ENCODE measurements at regions not wholly inside any gene's neighbourhood (a gene's known extent, or its start where the extent isn't known, plus 50 kb on each side); places are given as distances from the start of the nearest gene placed in this dataset.

DNA sequence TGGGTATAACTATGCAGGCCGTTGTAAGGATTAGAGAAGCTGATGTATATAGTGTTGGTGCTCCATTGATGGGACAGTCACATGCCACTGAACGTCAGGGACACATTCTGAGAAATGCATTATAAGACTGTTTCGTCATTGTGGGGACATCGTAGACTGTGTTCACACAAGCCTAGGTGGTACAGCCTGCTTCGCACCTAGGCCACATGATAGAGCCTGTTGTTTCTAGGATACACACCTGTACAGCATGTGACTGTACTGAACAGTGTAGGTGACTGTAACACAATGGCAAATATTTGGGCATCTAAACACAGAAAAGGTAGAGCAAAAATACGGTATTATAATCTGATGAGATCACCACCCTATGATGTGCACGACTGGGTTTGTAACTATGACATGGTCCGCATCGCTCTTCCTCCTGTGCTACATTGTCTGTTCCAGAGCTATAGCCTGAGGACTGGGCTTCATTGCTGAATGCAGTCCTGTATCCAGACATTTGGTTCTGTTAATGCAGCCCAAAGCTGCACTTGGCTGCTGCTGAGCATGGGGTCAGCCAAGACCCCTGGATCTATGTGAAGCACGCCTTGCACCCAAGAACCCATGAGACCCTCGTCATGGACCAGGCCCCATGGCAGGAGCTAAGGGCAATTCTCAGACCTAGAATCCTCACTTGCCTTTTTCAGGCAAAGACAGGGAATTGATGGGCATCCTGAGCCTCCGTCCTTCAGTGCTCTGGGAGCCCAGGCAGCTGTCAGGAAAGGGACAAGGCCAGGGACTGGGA lies 51.1 kb upstream of the THY1 start:
- no peak for DNase-seq (ENCODE audit: low spot score)

DNA sequence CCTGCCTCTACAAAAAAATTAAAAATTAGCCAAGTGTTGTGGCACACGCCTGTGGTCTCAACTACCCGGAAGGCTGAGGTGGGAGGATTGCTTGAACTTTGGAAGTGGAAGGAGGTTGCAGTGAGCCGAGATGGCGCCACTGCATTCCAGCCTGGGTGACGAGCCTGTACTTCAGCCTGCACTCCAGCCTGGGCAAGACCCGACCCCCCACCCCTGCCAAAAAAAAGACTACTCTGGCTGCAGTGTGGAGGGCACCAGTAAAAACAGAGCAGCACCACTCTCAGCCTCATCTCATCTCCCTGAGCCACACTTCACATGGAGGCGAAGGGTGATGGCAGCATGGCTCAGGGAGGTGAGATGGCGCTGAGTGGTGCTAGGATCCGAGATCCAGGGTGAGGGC lies 50.3 kb upstream of the THY1 start:
- DNase-seq (ENCODE audit: low spot score), result no peak

DNA sequence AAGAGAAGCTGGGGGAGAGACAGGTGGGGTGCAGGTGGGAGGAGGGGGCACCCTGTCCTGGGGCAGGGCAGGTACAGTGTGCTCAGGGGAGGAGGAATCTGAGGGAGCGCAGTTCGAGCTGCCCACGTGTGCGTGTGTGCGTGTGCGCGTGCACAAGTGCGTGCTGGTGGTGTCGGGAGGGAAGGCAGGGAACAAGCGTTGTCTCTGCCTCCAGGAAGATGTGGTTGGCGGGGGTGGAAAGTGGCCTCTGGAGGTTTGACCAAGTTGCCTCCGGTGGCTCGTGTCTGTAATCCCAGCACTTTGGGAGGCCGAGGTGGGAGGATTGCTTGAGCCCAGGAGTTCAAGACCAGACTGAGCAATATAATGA lies 49.9 kb upstream of the THY1 start:
- no peak for DNase-seq (ENCODE audit: low spot score)
